ENCODE measurements at regions not wholly inside any gene's neighbourhood (a gene's known extent, or its start where the extent isn't known, plus 50 kb on each side); places are given as distances from the start of the nearest gene placed in this dataset.

GRCh38 chr13:50714891-50715290 is 128.6 kb downstream of the DLEU7 start:
- Histone ChIP-seq H3K27me3 (ENCODE audit: control insufficient read depth, insufficient read depth, low read length) (peaks cover 8% of the 10 kb centered on the region), H2BK5ac (ENCODE audit: low read depth, low read length, poor library complexity, severe bottlenecking) (no peak overlapping the region), H3K56ac (ENCODE audit: extremely low read depth, insufficient read depth, low read length) (no peak overlapping the region), H3K18ac (ENCODE audit: low read depth, low read length) (no peak overlapping the region), H4K91ac (ENCODE audit: insufficient read depth, low read depth, low read length) (no peak overlapping the region), H2BK15ac (ENCODE audit: low read depth, low read length) (no peak overlapping the region), H2BK120ac (ENCODE audit: low read depth, low read length) (no peak overlapping the region), H3K9ac (ENCODE audit: low read depth, low read length) (no peak overlapping the region), H2AK5ac (ENCODE audit: low read depth, low read length) (no peak overlapping the region), H3K27ac (ENCODE audit: insufficient read depth, low read length) (no peak overlapping the region), H3K4me2 (ENCODE audit: low read depth, low read length) (no peak overlapping the region), H3K9me3 (ENCODE audit: control insufficient read depth, insufficient read depth, low read length) (no peaks in the 10 kb centered on the region), H3K9me1 (ENCODE audit: insufficient read depth, low read length) (no peaks in the 10 kb centered on the region), H2AFZ (replicated peaks; ENCODE audit: low read length, poor library complexity) (no peak overlapping the region), H3K79me1 (ENCODE audit: low read depth in 1 of 2, low read length in 2 of 2) (no peaks in the 10 kb centered on the region), H3K23ac (ENCODE audit: low read depth, low read length) (no peak overlapping the region), H3K4ac (ENCODE audit: low read depth, low read length) (no peak overlapping the region), H3K14ac (replicated peaks; ENCODE audit: low read depth, low read length) (no peak overlapping the region), H4K8ac (ENCODE audit: low read depth in 2 of 2, low read length in 2 of 2) (no peak overlapping the region), H3K4me3 (ENCODE audit: insufficient read depth, low read depth, low read length) (no peak overlapping the region), H2BK20ac (ENCODE audit: low read depth, low read length) (no peak overlapping the region), H3K4me1 (ENCODE audit: control insufficient read depth, insufficient read depth, low read length) (no peaks in the 10 kb centered on the region; the same call in 1 of the 2 replicates), H4K20me1 (ENCODE audit: insufficient read depth, low read length) (no peaks in the 10 kb centered on the region), H3K36me3 (ENCODE audit: control insufficient read depth, insufficient read depth, low read length) (no peaks in the 10 kb centered on the region), H4K5ac (ENCODE audit: low read depth, low read length) (no peak overlapping the region), H2AK9ac (replicated peaks; ENCODE audit: low read depth, low read length, poor library complexity) (no peak overlapping the region)
- no TSS peak for BruUV-seq (replicated peaks)
- in situ Hi-C loops (cut with MboI; ENCODE audit: low sequenced_read_pairs), result no loop called here
- ATAC-seq (ENCODE audit: low read depth) (no peak), DNase-seq (no peak)
- CTCF ChIA-PET, result no interaction called here
- POLR2A ChIA-PET (ENCODE audit: unreplicated experiment), result no interaction called here
- WGBS, 2 experiments (ENCODE audit: extremely low coverage in 2 of 2, insufficient read length in 1 of 2), result 92% methylated on average over 2 of the region's 12 CpGs; no CpG with 5 or more reads in 1 of the 2 experiments
- TF ChIP-seq POLR2A (IDR thresholded peaks at IDR 0.05; ENCODE audit: low read depth, low read length), result no peak
- TF ChIP-seq BHLHE40 (IDR thresholded peaks at IDR 0.05; ENCODE audit: low read depth, low read length), result no peak
- TF ChIP-seq USF2 (IDR thresholded peaks at IDR 0.05; ENCODE audit: low read depth, low read length), result no peak
- no peak for TF ChIP-seq RFX5 (IDR thresholded peaks at IDR 0.05; ENCODE audit: low read depth, low read length)
- TF ChIP-seq MAFK (IDR thresholded peaks at IDR 0.05; ENCODE audit: low read depth, low read length), result no peak
- no peak for TF ChIP-seq FOS (IDR thresholded peaks at IDR 0.05; ENCODE audit: low read depth, low read length)
- no peak for TF ChIP-seq RCOR1 (IDR thresholded peaks at IDR 0.05; ENCODE audit: insufficient replicate concordance, low read length)
- no peak for TF ChIP-seq CEBPB (IDR thresholded peaks at IDR 0.05; ENCODE audit: low read depth, low read length)
- no peak for TF ChIP-seq MAZ (IDR thresholded peaks at IDR 0.05; ENCODE audit: borderline replicate concordance, low read depth, low read length)
- no peak for TF ChIP-seq ELK1 (IDR thresholded peaks at IDR 0.05; ENCODE audit: borderline replicate concordance, low read depth, low read length)
- TF ChIP-seq NFE2L2 (IDR thresholded peaks at IDR 0.05; ENCODE audit: low read depth, low read length), result no peak
- TF ChIP-seq RAD21 (IDR thresholded peaks at IDR 0.05; ENCODE audit: low read length), result no peak
- TF ChIP-seq MXI1 (IDR thresholded peaks at IDR 0.05; ENCODE audit: borderline replicate concordance, low read depth, low read length), result no peak
- TF ChIP-seq CHD1 (IDR thresholded peaks at IDR 0.05; ENCODE audit: low read depth, low read length), result no peak
- no peak for TF ChIP-seq CTCF (conservative IDR thresholded peaks at IDR 0.05; ENCODE audit: low read depth, low read length)
- TF ChIP-seq SMC3 (IDR thresholded peaks at IDR 0.05; ENCODE audit: low read depth, low read length), result no peak
- dilution Hi-C loops (cut with HindIII; ENCODE audit: low sequenced_read_pairs, unreplicated experiment), result no loop called here
- intact Hi-C loops (cut with micrococcal nuclease), result no loop called here
